NAMALWA (cell line): ENCODE measurements at regions not wholly inside any gene's neighbourhood (a gene's known extent, or its start where the extent isn't known, plus 50 kb on each side); places are given as distances from the start of the nearest gene placed in this dataset.

Experiments
- DNase-seq: peaks from one replicate; pipeline ENCODE4 v3.0.0-alpha.2; 2015; ENCODE audit warnings: low spot score

DNA sequence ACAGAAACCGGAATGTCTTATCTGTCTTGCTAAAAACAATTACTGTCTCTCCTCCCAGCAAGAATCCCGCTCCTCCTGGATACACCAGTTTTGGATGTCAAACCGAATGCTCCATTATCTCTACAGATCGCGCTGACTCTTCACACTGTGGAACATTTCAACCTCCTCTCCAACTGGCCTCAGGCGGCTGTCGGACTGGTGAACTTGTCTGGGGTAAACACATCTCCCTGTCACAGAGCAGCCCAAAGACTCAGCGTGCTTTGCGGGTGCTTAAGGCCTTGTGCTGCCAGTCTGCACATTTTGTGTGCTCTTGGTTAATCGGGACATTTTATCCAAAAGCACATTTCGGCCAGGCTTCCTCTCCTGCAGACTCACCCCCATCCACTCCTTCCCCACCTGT is 173.1 kb downstream of the ICOS start:
- no peak for DNase-seq

DNA sequence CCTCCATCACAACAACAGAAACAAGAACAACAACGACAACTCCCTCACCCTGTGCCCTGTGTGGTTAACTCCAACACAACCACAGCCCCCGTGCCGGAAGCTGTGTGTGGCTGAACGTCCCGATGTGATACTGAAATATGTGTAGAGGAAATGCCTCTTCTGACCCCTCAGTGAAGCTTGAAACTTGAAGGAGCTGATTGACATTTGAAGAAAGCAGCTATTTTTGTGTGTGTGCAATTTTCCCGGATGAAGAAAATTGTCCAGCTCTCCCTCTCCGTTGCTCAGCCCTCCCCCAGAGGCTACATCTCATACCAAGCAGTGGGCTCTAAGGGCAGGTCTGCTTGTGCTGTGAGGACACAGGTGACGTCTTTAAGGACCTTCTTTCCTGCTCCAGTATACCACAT is 173.8 kb downstream of the ICOS start:
- peak; percentile 7 for DNase-seq

DNA sequence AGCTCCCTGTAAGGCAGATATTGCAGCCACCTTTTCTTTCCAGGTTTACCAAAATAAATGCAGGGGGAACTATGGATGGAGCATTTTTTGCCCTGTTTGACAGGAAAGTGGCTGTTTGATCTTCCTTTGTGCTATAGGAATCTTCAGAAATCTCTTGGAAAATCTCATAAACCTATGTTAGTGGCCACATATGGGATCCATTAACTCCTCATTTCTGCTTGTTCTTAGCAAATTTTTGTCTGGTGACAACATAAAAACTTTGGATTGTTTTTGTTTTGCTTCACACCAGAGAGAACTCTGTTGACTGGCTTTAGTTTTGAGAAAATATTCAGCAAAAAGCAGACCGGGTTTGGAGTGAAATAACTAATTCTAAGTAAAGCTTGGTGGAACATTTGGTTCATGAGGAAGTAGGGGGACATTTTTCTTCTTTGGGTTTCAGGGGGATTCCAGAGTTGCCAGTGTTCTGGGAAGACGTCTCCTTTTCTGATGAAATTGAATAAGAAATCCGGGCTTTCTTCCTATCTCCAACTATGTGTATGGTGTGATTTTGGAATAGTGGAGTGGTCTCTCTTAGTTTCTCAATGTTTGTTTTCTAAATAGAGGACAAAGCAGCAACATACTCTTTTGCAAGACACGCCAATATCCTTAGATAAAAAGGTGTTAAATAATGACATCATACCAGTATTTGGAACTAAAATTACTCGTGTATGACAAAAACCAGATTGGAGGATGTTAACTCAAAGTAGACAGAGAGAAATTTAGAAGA is 174.4 kb downstream of the ICOS start:
- no peak for DNase-seq

DNA sequence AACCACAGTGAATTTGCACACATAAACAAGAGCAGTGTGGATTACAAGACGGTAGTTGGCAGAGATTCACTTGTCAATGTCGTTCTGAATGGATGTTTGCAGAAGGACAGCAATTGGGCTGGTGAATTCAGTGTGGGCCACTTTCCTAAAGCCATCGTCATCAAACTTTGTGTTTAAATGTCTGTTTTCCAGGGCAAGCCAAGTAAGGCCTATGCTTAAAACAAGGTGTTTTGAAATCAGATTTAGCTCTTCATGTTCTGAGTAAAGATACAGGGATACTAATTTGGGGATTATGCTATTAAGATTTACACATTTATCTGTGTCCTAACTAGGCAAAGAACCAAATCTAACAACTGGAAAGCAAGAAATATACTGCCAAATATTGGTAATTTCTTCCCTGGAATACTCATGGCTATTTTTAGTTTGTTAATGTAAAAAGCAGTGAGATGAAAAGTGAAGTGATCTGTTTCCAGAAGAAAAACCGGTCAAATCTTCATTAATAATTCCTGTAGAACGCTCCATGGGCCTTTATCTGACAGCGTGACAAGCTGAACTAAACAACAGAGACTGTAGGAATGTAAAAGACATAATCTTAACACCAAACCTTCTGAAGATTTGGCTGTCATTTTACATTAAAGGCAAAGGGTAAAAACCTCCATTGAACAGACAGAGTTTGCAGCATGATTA is 175.7 kb downstream of the ICOS start:
- no peak for DNase-seq

DNA sequence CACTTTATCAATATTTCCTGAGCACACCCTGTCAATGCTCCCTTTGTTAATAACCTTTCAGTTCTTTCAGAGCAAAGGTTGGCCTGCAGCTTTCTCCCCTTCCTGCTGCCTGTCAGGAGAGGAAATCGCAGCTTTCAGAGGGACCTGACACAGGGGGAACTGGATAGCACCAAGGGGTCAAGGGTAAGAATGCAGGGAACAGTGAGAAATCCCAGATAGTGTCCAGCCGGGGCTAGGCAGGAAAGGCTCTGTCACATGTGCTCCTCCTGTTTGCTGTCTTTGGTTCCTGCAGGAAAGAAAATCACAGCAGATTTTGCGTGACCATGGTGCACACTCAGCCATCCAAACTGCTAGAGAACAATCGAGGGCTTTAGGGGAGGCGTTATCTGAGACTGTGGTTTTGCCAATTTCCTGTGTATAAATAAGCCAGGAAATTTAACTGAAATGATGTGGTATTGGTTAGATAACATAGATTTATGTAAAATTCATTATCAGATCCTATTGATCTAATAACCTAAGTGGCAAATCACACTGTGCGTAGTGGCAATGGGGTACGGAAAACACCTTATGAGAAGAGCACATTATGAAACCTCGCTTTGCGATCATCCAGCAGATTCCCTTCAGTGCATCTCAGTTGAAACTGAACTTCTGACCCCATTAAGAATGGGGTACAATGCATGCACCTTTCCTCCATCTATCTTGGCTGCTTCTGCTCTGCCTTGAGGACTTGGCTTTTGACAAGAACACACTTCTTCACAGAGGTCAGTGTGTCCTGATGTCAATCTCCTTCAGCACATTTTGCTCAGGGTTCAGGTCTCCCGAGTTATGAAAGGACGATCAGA is 178.0 kb downstream of the ICOS start:
- DNase-seq = no peak

DNA sequence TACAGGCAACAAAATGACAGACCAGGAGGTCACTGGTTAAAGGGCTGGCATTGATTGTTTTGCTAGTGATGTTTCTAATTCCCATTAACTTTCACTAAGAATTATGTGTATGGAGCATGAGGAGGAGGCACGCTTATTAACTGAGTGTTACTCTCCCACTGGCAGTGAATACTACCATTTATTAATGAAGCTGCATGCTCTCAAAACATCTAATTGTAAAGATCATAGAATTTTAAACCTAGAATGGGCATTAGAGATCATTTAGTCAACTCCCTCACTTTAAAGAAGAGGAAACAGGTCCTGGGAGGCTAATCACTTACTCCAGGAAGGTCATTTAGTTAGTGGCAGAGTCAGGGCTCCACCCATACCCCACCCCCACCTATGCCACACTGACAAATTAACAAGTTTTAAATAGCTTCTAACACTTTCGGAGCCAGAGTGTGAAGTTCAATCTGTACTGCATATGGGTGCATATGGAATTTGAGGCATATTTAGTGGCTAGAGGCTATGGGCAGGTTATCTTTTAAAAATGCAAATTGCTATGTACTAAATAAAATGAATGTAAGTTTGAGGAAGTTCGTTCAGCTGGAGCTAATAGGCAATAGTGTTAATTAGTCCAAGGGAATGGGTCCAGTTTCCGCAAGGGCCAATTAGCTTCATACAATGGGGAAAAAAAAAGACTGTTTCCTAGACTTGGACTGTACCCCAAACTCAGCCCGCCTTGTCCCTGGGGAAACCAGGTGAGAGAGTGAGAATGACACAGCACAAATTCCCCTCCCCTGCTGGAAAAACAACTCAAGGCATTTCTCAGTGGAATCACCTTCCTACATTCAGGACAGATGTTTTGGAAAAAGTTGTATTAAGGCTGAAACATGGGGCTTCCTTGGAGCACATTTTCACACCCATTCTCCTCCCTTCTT is 178.8 kb downstream of the ICOS start:
- no peak for DNase-seq

DNA sequence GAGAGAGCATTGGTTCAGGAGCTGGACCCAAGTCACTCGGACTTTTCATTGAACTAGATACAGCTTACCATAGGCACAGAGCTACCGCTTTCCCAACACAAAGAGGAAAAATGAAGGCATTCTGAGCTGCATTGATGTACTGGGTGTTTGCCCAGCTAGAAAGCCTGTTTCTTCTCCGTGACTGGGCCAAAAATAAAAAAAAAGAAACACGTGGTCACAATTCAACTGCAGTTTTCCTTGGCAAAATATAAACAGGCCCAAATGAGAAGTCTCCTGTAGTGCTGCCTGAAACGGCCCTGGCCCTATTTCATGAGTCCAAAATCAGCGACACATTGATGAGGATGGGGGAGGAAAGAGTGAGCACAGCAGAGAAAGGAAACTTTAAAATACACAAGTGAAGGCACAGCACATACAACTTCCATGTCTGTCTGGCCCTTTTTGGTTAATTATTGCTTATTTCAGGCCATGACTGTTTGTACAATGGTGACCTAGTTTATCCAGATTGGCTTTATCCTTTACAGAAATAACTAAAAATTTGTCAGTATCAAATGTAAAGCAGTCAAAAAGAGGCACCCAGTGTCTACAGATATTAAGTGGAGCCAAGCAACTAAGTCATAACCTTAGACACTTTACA is 179.7 kb downstream of the ICOS start:
- DNase-seq = no peak

DNA sequence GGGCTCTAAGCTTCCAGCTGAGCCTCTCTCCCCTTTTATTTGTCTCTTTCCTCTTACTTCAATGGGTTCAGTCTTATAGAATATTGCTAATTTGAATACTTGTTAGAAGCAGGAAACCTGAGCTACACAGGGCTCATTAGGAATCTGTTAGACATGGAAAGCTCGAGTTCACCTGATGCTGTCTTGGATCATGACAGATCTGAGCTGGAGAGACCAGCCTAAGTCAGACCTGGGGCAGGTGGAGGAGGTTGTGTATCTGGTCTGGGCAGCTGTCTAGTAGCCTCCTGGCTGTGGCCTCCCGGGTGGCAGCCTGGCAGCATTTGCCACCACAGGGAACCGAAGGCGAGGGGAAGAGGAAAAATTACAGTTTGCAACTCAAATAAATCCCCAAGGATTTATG is 185.9 kb downstream of the ICOS start:
- DNase-seq = no peak

DNA sequence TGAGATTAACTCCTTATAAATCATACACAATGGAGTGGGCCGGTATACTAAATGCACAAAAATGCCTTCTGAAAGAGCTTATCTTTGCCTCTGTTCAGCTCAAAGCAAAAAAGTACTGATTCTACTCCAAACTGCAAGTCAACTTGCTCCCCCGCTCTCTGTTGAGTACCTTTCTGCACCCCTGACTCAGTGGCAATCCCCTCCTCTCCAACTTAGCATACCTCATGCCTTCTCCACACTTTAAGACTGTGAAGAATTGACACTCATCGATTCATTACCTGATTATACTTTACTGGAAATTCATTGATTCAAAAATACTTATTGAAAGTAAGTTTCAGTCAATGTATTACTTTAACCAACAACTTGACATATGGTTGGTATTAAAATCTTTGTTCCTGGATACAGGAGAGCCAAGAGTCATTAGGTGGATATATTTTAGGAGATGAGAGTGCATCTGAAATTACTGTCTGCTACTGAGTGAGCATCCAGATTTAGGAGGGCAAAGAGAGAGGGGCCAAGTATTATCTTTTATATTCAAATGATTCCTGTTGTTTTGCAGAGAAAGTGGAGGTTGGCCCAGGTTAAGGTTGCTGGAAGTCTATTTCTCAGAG is 187.7 kb downstream of the ICOS start:
- DNase-seq = no peak

DNA sequence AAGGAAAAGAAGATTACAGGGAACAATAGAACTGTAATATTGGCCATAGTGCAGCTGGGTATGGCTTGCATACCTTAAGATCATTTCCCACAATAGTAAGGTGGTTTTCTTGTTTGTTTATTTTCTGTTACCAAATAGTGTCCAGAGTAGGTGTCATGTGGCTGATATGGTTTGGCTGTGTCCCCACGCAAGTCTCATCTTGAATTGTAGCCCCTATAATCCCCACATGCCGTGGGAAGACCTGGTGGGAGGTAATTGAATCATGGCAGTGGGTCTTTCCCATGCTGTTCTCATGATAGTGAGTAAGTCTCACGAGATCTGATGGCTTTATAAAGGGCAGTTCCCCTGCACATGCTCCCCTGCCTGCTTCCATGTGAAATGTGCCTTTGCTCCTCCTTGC is 190.1 kb downstream of the ICOS start:
- no peak for DNase-seq

DNA sequence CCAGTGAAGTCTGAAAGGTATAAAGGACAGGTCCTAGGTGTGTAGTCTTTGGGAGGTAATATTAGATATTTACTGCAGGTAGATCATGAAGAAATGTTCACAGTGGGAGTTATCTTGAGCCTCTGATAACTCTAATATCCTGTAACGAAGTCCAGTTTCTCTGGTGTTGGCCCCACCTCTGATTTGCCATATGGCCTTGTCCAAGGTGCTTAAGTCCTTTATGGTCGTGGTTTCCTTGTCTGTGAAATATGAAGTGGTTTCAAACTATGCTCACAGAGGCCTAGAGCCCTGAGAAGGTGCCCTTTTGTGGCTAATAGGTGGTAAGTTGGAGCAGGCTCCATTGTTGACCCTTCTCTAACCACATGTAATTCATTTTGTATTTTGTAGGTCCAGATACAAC is 190.7 kb downstream of the ICOS start:
- DNase-seq = no peak

DNA sequence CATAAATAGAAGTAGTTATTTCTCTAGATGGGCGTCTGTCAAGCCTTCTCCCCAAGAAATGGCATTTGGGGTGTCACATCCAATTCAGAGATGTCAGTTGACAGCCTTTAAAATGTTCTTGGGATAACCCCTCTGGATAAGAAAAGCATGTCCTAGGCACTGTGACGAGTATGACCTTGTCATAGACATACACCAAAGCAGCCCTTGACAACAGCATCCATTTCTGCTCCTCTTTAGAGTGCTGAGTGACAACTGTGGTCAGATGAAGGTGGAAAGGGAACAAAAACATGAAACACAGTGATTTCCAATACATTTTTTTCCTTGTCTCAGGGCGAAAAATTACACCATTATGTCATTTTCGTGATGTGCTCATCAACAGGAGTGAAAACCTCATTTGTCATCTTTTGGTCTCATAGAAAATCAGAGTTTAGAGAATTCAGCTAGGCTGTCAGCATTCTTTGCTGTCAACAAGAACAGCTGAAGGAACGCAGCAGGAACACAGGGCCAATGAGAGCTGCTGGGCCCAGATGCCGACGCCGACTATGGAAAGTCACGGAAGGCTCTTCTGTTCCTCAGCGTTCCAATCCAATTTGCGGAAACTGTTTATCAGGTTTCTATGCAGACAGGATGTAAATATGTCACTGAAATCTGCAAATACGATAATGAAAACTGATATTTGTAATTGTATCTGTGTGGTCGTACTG is 193.2 kb downstream of the ICOS start:
- DNase-seq = no peak

DNA sequence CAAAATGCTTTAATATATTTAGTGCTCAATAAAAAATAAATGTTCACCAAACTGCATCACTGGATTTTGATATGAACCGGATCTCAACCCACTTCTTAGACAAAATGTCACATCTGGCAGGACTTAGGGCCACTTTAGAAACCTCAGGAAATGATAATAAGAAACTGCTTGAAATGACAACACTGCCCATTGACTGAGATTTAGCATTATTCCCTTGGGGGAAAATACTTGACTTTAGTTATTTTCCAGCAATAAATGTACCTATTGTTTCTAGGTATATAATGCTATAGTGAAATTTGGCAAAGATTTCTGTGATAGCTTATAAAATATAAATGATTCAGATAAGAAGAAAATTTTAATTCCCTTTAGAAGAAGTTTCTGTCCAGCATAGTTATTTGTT is 195.1 kb downstream of the ICOS start:
- no peak for DNase-seq

DNA sequence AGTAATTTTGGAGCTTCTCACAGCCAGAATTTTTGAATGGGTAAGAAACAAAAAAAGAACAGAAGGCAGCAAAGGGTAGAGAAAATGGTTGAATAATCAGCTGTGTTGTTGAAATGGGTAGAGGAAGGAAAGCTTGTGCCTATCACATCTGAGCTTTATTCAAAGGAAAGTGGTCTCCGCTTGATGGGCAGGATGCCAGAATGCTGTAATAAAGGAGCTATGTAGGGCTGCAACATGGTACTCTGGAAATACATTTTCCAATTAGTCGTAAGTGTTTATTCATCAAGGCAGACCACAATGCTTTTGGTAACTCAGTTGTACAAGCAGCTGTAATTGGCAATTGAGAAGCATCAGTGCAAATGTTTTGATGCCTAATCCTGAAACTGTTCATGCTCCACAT is 196.9 kb downstream of the ICOS start:
- DNase-seq = no peak

DNA sequence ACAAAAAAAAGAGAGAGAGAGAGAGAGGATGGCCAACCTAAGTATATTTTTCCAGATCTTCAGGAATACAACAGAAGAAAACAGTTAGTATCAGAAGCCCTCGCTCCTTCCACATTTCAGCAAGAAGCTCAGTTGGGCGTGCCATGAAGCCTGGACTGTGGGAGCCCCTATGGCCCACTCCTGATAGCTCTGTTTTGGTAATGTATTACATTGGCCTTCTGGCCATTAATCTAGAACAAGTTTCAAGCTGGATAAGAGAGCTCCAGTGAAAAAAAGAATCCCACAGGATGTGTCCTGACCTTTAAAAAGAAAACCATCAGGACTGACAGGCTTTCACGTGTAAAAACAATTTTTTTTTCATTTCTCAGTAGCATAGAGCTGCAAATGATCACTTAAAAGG is 197.9 kb downstream of the ICOS start:
- DNase-seq = no peak

DNA sequence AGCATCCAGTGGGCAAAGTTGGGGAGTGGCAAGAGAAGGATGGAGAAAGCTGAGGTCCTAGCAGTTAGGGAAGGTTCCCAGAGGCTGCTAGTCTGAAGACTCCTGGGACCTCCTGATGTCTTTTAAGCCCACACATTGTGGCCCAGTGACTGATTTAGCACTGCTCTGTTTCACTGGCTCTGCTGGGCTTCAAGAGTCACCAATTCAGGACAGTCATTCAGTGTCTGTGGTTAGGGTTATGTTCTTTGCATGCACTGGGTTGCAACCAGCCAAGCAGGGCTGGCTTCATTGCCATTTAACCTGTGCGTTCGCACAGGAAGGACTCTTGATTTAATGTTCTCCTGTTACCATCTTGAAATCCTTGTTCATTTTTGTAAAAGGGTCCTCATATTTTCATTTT is 199.2 kb downstream of the ICOS start:
- DNase-seq = no peak

DNA sequence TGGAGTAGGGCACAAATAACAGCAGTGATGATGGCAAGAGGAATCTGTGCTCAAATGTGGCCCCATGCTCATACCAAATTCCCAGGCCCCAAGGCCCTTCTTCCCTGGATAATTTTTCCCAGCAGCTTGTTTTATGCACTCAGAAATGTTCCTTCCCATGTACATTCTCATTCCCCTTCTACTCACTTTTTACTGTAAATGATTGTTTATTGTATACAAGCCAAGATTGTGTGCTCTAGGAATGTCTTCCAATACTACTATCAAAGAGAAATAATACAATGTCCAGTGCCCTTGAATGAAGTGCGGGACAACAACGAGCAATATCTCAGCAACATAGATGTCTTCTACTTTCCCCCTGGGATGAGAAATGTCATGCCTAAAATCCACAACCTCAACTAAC is 201.6 kb downstream of the ICOS start:
- no peak for DNase-seq

DNA sequence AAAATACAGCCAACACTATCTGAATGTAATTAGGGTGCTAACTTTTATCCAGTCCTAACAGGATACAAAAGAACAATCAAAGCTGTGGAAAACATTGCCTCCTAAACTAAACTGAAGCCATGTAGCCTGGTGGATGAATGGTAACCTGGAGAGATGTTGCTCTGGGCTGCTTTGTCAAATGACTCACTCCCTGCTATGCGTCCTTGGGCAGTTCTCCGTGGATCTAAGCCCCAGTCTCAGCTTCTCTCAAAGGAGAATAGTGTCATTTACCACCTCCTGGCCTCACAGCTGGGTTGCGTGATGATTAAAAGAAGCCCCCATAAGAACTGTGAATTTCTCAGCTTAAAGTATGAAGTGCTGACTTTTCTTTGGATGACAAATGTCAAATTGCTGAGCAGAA is 203.7 kb downstream of the ICOS start:
- DNase-seq = no peak

DNA sequence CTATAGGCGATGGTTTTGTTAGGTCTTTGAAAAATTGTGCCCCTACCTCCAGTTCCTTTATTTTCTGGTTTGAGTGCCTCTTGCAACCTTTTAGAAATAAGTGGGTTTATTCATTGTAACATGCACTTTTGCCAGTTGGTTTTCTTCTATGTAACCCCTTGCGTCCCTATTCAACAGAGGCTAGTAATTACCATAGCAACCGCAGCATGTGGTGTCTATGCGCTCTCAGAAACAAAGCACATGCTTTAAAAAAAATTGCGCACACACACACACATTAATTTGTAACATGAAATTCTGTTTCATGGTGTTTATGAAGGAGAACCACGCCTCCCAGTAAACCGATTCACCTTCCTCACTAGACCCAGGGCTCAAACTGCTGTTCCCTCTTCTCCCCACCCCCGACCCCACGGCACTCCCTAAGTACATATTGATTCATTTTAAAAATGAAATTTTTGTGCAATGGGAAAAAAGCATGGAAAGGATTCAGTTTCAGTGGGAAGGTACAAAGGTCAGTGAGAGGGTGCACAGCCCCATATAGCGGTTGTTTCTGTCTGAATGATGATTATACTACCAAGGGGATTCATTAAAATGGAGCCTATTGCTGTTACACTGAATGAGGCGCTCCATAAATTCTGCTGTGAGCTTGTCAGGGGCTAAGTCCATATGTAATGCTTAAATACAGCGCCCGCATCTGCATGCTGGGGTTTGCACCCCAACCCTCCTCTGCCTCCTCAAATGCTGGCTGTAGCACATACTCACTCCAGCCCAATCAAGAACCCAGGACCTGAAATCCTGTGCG is 206.9 kb downstream of the ICOS start:
- no peak for DNase-seq

DNA sequence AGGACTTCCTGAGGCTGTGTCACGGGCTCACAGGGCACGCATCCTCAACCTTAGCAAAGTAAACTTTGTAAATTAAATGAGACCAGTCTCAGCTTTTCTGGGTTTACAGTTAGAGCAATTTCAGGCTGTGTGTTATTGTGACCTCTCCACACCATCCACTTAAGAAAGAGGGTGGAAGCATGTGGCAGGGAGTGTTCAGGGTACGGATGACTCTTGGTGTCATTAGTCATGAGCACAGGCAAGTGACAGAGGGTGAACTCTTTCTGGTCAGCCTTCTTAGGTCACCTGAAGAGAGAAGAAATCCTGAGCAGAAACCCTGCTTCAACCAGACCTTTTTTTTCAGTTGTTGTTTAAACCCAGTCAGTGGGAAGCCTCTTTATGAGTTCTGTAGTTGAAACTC is 207.9 kb downstream of the ICOS start:
- DNase-seq = no peak
